Endothelial cell of umbilical vein (primary cell): ENCODE measurements at regions not wholly inside any gene's neighbourhood (a gene's known extent, or its start where the extent isn't known, plus 50 kb on each side); places are given as distances from the start of the nearest gene placed in this dataset.

ENCODE experiments used
- CTCF ChIP-seq, 2 donors: IDR thresholded peaks; 1 replicate in 1 of 2; 2 replicates in 1 of 2; pipeline ENCODE4 v1.5.1; 2011; ENCODE audit warnings: low read length in 2 of 2, mild to moderate bottlenecking in 2 of 2, moderate library complexity in 2 of 2, control low read depth in 1 of 2, inconsistent platforms in 1 of 2, low read depth in 1 of 2; ENCODE audit not compliant: insufficient read depth in 1 of 2; ENCODE audit errors: extremely low read depth in 1 of 2
- FOS ChIP-seq: IDR thresholded peaks from 2 replicates; pipeline ENCODE4 v1.6.1; 2011; ENCODE audit warnings: mild to moderate bottlenecking, low read length, moderate library complexity, borderline replicate concordance; ENCODE audit not compliant: insufficient read depth
- MYC ChIP-seq: IDR thresholded peaks from one replicate; pipeline ENCODE4 v1.6.1; 2011; ENCODE audit warnings: mild to moderate bottlenecking, low read depth, low read length
- POLR2A ChIP-seq: IDR thresholded peaks from 2 replicates; pipeline ENCODE4 v1.6.1; 2012; ENCODE audit warnings: low read depth, mild to moderate bottlenecking, control low read depth, low read length
- POLR2AphosphoS5 ChIP-seq: IDR thresholded peaks from 2 replicates; pipeline ENCODE4 v1.6.1; 2012; ENCODE audit warnings: low read depth, mild to moderate bottlenecking, control low read depth, low read length, moderate library complexity; ENCODE audit not compliant: insufficient read depth

GRCh38 chr2:217684431-217685254, 318.2 kb downstream of the TNS1 start:
- TF ChIP-seq CTCF (IDR thresholded peaks at IDR 0.05; ENCODE audit: extremely low read depth in 1 of 2, insufficient read depth in 1 of 2, low read depth in 1 of 2, low read length in 2 of 2) (no peak), POLR2A (no peak), FOS (no peak), POLR2AphosphoS5 (no peak), MYC (no peak)
